ENCODE measurements at regions not wholly inside any gene's neighbourhood (a gene's known extent, or its start where the extent isn't known, plus 50 kb on each side); places are given as distances from the start of the nearest gene placed in this dataset.

DNA sequence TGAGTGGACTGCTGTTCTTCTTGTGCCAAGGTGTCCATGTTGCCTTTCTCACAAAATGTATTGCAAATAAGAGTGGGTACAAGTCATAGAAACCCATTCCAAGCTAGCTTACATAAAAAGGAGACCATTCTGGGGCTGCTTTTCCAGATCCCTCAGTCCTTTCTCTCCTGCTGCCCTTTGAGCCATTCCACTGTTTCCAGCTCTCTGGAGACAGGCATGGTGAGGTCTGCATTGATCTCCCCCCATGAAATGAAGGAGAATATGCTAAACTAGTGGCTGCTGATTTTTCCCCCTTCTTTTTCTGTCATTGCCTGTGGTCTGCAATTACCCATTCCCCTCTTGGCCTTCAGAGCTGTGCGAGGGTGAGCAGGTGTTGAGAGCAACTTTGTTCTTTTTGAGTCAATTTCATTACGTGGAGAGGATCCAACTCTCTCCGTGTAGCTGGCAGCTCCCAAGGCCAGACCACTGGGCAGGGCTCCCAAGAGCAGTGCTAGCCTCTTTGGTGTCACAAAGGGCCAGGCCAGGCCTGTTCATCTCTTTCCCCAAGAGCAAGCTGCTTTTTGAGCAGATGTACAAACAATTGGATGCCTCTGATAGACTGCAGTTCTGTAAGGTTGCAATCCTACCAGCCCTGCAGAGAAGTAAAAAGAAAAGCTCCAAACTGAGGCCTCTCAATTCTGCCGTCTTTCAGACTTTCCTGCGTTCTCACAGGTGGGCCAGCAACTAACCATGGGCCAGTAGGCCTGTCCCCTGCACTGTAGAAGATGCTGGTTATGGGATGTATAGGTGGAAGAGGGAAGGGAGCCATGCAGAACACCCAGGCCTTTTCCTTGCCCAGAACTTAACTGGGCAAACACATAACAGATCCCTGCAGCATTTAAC, 96.1 kb upstream of the ARMC2 start:
- no peak for DNase-seq (ENCODE audit: low read depth)

DNA sequence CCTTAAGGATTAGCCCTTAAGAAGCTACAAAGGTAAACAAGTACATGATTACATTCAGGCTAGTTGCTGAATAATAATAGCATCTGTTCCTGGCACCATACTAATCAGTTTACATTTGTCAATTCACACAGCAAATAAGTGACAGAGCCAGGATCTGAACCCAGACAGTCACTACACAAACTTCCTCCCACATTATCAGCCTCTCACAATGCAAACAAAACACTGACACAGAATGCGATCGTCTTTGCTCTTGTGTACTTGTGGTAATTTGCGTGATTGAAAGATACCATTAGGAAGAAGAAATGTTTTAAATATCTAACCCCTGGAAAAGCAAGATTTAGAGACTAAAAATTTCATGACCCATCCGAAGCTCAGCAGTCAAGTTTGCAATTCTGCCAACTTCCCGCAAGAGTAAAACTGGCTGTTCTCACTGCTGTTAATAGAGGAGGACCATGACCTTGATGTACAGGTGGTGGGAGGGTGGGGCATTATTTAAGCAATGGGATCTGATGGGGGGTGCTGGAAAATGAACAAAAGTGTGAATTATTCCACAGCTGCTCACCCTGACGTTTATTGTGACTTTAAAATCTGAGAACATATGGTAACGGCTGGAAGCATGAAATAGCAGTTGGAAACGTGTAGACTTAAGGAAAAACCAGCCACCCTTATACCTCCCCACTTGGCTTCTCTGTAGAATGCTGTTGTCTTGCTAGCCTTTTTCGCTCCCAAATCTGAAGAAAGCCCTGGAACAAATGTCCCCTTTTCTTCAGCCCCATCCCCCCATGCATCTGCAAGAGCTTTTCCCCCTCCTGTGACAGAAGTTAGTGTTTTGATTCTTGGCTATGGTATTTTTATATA, 95.3 kb upstream of the ARMC2 start:
- DNase-seq (ENCODE audit: low read depth), result no peak

DNA sequence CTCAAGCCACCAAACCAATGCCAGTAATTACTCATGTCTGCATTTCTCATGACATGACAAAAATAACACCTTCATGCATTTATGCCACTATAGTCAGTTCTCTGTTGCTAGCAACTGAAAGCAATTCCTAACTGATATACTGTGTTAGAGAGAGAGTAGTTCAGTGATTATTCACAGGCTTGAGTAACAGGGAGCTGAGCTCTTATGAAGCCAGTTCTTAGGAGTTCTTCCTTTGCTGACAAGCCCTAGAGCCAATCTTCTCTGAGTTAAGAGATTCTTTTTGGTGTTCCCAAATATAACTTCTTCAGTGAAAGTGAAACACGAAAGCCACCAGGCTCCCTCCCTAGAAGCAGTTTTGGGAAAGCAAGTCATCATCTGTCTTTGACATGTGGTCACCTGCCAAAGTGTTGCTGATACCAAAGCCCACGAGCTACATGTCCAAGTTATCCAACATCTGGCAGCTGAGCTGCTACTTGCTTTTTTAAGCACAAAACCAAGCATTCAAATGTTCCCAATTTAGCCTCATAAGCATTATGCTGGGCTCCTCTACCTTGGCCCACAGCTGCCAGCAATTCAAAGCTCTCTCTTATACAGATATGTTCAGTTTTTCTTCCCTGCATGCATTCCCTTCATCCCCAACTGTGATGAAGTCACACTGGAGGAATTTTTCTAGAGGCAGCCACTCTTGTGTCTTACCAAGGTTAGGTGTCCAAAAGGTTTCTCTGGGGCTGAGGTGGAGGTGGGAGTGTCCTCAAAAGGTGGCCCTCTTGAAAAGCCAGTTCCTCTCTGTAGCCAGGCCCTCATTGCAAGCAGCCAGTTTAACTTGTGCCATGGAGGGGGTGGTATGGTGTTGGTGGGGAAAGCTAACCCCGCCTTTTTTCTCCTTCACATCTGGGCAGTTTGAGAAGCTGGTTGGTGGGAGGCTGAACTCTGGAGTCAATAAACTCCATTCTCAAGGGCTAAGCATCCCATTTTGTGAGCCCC, 92.7 kb upstream of the ARMC2 start:
- DNase-seq (ENCODE audit: low read depth), result no peak

DNA sequence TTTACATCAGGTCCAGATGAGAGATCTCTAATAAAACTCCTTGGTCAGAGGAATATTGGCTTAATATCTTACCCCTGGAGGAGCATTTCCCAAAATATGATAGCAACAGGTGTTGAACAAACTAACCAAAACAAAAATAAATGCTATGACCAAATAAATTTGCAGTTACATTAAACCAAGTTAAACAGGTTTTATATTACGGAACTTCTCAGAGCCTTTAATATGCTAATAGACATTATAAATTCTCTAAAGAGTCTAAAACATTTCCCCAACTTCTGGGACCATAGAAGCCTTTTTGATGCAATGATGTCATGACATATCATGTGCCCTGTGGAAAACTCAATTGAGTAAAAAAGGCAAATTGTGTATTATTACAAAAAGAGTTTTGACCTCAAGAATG, 90.9 kb upstream of the ARMC2 start:
- no peak for DNase-seq (ENCODE audit: low read depth)

DNA sequence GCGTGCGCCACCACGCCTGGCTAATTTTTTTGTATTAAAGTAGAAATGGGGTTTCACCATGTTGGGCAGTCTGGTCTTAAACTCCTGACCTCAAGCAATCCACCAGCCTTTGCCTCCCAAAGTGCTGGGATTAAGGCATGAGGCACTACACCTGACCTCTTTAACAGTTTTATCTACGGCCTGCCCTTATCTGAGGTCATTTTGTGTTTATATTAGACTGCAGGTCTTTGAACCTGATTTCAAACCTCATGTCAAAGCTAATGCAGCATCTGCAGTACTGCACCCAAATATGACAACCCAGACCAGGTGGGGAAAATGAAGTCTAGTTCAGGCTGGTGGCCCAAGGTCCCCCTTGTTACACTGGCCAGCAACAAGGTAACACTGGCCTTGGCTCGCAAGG, 89.3 kb upstream of the ARMC2 start:
- DNase-seq (ENCODE audit: low read depth), result no peak

DNA sequence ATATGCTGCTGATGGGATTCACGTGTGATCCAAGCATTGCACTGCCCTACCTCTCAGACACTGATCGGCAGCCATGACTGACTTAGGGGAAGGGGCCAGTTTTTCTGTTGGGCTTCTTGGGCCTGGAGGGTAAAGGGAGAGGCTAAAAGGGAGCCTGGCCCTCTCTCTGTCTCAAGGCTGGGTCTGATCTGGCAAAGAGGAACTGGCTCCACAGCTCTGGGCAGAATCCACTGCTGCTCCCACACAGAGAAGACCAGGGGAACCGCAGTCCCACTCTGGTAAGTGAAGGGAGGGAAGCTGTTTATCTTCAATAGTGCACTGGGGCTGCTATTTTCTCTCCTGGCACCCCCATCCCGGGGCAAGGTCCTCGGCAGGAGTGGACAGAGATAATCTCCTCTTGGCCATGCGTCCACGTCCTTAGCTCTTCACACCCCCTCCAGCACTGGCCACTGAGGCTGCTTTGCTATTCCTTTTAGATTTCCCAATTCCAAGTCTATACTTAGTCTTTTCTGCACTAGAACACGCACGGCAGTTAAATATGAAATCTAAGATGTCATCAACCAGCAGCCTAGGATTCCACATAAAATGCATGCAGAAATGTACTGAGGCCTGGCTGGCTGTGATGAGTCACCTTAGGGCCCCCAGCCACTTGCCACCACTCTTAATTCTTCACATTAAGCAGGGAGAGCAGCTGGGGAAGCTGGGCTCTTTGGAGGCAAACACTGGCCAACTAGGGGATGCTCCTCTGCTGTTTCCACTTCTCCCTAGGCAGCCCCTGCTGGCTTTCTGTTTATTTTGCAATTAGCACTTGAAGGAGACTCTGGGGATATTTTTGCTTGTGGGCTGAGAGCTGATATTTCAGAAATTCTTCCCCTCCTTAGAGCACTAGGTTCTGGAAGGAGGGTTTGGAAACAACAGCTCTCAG, 87.8 kb upstream of the ARMC2 start:
- DNase-seq (ENCODE audit: low read depth), result no peak

DNA sequence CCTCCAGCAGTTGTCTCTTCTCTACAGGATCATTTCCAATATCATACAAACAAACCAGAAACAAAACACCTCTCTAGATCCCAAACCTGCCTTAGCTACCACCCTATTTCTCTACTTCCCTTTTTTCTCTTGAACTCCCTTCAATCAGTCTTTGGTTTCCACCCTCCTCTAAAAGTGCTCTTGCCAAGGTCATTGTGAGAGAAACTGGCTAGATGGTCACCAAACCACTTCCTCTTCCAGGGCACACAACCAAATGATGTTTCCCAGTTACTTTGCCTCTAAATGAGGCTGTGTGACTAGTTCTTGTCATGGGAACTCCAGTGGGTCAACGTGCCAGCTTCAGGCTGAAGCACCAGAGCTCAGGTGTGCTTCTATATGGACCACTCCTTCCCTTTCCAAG, 85.8 kb upstream of the ARMC2 start:
- DNase-seq (ENCODE audit: low read depth), result no peak

DNA sequence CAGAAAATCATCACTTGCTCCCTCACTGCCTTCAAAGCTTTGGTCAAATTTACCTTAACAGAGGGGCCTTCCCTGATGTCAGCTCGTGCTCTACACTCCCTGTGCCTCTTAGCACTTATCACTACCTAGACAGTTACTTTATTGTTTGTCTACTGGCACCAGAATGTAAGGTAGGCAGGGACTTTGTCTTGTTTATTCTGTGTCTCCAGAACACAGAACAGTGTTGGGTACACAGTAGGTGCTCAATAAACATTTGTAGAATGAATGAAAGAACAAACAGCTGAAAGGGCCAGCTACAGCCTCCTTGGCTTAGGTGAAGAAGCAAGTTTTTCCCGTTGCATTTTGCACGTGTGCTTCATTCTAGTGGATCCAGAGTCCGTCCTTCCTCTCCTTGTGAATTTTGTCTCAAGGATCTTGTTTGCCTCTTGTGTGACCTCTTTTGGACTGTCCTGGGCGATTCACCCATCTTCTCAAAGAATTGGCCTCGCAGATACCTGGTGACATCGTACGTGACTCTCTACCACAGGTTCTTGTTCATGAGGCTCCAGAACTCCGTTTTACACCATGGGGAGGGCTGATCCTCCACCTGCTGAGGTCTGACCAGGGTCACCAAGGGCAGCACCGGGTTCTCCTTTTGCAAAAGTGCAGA, 84.2 kb upstream of the ARMC2 start:
- DNase-seq (ENCODE audit: low read depth), result no peak

DNA sequence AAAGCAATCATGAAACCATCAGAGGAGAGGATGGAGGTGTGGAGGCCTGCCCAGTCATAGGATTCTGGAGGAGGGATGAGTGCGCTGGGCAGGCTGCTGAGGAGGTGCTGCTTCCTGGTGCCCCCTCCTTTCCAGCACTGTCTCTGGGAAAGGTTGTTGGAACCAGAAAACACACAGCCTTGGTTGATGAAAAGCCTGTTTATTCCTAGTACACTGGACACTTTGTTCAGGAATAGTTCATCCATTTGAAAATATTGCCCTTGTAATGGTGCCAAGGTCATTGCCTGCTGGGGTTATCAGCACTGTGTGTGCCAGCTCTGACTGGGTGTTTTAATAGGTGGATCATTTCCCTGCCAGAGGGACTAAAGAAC, 83.7 kb upstream of the ARMC2 start:
- no peak for DNase-seq (ENCODE audit: low read depth)

DNA sequence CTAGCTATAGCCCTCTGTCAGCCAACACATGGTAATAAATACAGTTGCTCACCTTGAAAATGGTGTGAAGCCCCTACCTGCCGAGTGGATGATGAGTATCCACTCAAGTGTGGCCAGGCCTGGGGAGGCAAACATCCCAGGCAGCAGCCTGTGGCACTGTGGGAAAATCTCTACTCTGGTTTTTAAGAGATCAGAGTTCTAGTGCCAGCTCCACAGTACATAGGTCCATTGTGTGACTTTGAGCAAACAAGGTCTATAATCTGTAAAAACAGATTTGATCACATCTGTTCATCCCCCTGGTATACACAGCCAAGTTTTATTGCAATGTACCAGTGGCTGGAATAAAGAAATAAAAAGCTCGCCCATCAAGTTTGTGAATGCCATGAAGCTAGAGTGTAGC, 82.7 kb upstream of the ARMC2 start:
- DNase-seq (ENCODE audit: low read depth), result no peak

DNA sequence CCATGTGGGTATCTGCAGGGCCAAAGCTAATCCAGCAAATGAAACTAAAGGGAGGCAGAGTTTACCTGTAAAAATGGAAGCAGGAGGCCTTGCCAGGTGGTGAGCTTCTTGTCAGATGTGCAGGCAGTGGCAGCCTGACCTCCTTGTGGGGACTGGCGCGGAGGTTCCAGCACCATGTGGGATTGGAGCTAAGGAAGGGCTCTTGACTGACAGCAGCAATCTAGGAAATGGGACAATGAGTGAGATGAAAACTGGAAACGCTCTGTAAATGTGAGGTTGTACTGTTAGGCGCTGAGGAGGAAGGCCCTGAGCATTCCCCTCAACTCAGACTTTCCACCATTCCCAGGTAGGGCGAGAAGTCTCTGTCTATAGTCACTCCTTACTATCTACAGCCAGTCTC, 81.8 kb upstream of the ARMC2 start:
- DNase-seq (ENCODE audit: low read depth), result no peak

DNA sequence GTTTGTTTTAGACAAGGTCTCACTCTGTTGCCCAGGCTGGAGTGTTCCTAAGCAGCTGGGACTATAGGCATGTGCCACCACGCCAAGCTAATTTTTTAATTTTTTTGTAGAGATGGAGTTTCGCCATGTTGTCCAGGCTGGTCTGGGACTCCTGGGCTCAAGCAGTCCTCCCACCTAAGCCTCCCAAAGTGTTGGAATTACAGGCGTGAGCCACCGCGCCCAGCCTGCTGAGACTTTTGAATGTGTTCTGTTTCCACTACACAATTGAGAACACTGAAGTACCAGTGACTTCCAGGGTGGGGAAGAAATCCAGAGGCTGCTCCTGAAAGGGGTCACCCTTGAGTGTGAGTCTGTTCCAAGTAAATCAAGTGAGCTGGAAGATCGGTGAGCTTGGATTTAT, 81.3 kb upstream of the ARMC2 start:
- no peak for DNase-seq (ENCODE audit: low read depth)

DNA sequence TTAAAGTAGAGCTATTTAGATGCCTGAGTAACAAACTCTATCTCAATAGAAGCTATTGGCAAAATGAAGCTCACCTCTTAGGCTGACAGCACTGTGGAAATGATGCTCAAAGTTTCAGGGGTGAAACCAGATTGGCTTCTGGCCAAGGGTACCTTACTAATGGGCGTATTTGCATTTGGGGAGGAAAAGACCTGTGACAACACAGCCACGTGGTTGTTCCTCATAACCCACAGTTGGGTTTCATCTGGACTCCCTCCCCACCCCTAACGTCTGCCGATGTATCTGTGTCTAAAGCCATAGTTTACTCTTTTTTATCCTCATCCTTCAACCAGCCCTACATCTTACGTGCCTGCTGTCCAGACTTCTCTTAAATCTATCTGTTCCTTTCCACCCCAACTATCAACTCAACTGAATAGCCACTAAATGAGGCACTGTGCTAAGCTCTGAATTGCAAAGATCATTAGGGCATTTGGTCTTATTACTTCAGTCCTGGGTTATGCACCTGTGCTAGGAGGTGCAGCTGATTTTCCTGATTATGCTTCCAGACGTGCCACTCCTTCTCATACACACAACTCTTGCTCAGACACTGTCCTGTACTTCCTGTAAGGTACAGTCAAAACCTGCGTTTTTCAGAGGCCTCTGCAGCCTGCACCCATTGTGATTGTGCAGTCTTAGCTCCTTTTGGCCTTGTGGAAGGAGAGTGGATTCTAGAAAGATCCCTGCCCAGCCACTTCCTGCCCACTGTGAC, 80.6 kb upstream of the ARMC2 start:
- no peak for DNase-seq (ENCODE audit: low read depth)

DNA sequence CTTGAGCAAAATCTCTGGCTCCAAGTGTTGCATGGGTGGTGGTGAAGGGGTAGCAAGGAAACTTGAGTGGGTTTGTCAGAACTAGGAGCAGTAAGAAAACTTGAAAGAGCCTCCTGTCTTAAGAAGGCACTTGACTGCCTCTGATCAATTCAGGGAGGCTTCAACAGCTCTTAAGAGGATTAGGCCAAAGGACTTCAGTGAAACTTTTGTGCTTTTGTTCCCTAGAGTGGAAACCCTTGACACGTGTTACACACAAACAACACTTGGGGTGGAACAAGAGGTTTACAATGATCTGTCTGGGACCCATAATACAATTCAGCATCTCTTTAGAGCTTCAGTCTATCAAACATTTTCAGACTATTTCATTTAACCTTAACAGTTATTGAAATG, 80.1 kb upstream of the ARMC2 start:
- no peak for DNase-seq (ENCODE audit: low read depth)

DNA sequence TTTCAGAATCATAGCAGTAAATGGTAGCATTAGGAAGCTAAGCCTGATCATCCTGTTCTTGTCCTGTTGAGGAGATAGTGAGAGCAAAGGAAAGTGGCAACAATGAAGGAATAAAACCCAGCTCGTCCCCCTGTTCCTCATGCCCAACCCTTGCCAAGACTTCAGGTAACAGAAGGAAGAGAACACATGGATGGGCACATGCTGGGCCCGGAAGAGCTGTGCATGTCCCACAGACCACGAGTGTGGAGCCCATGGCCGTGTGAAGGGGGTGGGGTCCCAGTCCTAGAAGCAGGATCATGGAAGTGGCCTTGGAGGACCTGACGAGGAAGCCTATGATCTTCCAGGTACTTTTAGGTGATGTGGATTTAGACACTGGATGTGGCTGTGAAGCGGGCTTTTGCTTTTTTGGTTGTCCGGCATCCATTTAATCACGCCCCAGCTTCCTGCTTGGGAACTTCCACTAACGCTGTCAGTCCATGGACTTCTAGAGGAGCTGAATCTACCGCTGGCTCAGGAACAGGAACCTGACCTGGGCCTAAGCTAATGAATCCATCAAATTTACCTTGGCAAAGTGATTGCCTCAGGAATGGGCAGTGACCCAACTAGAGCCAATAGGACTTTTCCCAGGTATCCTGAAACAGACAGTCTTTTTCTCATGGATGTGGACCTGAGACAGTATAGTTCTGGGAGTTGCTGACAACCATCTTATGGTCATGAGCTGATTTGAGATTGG, 79.3 kb upstream of the ARMC2 start:
- no peak for DNase-seq (ENCODE audit: low read depth)

DNA sequence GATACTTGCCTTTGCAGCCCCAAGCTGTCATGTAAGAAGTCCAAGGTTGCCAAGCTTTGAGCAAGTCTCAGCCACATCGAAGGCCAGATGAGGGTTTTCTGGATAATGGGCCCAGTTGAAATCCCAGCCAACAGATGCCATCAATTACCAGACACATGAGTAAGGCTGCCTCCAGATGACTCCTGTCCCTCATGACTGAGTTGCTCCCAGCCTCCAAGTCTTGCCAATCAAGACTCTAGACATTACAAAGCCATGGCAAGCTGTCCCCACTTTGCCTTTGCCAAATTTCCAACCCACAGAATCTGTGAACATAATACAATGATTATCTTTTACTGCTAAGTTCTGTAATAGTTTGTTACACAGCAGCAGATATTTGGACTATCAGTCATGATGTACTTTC, 76.8 kb upstream of the ARMC2 start:
- DNase-seq (ENCODE audit: low read depth), result no peak

DNA sequence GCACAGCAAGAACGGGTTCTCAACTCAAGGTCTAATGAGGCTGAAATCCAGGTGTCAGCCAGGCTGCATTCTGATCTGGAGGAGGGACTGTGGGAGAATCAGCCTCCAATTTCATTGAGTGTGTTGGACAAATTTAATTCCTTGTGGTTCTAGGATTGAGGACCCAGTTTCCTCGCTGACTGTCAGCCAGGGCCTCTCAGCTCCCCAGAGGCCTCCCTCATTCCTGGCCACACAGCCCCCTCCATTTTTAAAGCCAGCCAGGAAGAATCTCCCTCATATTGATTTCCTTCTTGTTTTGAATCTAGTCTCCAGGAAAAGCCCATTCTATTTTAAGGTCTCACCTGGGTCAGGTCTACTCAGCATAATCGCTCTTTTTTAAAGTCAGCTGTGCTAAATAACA, 73.7 kb upstream of the ARMC2 start:
- no peak for DNase-seq (ENCODE audit: low read depth)

DNA sequence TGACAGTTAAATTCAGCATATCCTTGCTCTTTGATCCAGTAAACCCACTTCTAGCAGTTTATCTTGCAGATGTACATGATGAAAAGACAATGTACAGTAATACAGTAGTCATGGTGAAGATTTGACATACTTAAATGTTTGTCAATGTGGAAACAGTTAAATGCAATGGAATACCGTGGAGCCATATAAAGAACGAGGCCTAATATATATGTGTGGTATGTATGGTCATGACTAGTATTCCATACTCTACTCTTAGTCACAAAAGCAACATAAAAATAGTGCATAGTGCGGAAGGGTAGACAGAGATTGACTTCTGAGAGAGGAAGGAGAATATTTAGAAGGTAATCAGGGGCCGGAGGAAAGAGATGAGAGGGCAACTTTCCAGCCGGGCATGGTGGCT, 70.7 kb upstream of the ARMC2 start:
- no peak for DNase-seq (ENCODE audit: low read depth)

Measured in Daoy (cell line).